GM18870 (cell line): ENCODE measurements at regions not wholly inside any gene's neighbourhood (a gene's known extent, or its start where the extent isn't known, plus 50 kb on each side); places are given as distances from the start of the nearest gene placed in this dataset.
A peak's percentile ranks its signal among the peaks of the same experiment; 100 is the strongest.

Source experiments
- ATAC-seq: cut with Tn5 transposase; IDR thresholded peaks from one replicate; pipeline ENCODE4 v1.9.1; 2021; ENCODE audit warnings: moderate library complexity; ENCODE audit not compliant: unreplicated experiment

GRCh38 chr20:57907131-57908000, 197.6 kb upstream of the PMEPA1 start:
- no peak for ATAC-seq

- no peak for ATAC-seq
Measured at GRCh38 chr20:57905448-57905847, 195.6 kb upstream of the PMEPA1 start.

- no peak for ATAC-seq
Measured at GRCh38 chr20:57904314-57905105, 194.7 kb upstream of the PMEPA1 start.

GRCh38 chr20:57902473-57902872, 192.7 kb upstream of the PMEPA1 start:
- ATAC-seq, result peak; percentile 97

GRCh38 chr20:57901526-57901925, 191.7 kb upstream of the PMEPA1 start:
- no peak for ATAC-seq

GRCh38 chr20:57900226-57900905, 190.6 kb upstream of the PMEPA1 start:
- no peak for ATAC-seq

GRCh38 chr20:57899554-57899953, 189.7 kb upstream of the PMEPA1 start:
- ATAC-seq, result no peak

- no peak for ATAC-seq
Measured at GRCh38 chr20:57898332-57898731, 188.5 kb upstream of the PMEPA1 start.

GRCh38 chr20:57897891-57898290, 188.1 kb upstream of the PMEPA1 start:
- ATAC-seq, result no peak

- no peak for ATAC-seq
Measured at GRCh38 chr20:57897156-57897874, 187.5 kb upstream of the PMEPA1 start.

- ATAC-seq, result no peak
Measured at GRCh38 chr20:57896563-57896962, 186.7 kb upstream of the PMEPA1 start.

GRCh38 chr20:57896017-57896416, 186.2 kb upstream of the PMEPA1 start:
- ATAC-seq, result no peak

GRCh38 chr20:57895161-57895855, 185.5 kb upstream of the PMEPA1 start:
- ATAC-seq, result no peak

- no peak for ATAC-seq
Measured at GRCh38 chr20:57894522-57894921, 184.7 kb upstream of the PMEPA1 start.

GRCh38 chr20:57894096-57894495, 184.3 kb upstream of the PMEPA1 start:
- ATAC-seq, result no peak

- ATAC-seq, result no peak
Measured at GRCh38 chr20:57893366-57893999, 183.7 kb upstream of the PMEPA1 start.

- no peak for ATAC-seq
Measured at GRCh38 chr20:57892471-57892870, 182.7 kb upstream of the PMEPA1 start.

GRCh38 chr20:57891014-57891413, 181.2 kb upstream of the PMEPA1 start:
- ATAC-seq, result no peak

- no peak for ATAC-seq
Measured at GRCh38 chr20:57890202-57890800, 180.5 kb upstream of the PMEPA1 start.
